HEK293T (cell line): ENCODE measurements at regions not wholly inside any gene's neighbourhood (a gene's known extent, or its start where the extent isn't known, plus 50 kb on each side); places are given as distances from the start of the nearest gene placed in this dataset.

Source experiments
- CTCF ChIA-PET: fragments of 350-600 bp; formaldehyde crosslinking; extraction: SDS; loops from one replicate; lab custom pipeline; 2021; ENCODE audit warnings: antibody characterized with exemption, inconsistent platforms; lab: Yijun Ruan, JAX
- POLR2A ChIA-PET: fragments of 350-600 bp; formaldehyde crosslinking; extraction: SDS; loops from one replicate; lab custom pipeline; 2020; ENCODE audit warnings: antibody characterized with exemption, inconsistent platforms; lab: Yijun Ruan, JAX
- DNase-seq: peaks from one replicate; pipeline ENCODE4 v3.0.0; 2012; ENCODE audit warnings: mixed read lengths; ENCODE audit errors: extremely low spot score
- ARNT ChIP-seq: fragments of 450-650 bp; IDR thresholded peaks from 2 replicates; pipeline ENCODE4 v1.6.1; 2017; ENCODE audit warnings: mild to moderate bottlenecking
- BHLHE40 ChIP-seq: fragments of 450-650 bp; IDR thresholded peaks from 2 replicates; pipeline ENCODE4 v1.6.1; 2016; ENCODE audit warnings: mild to moderate bottlenecking, moderate library complexity, borderline replicate concordance
- CTBP1 ChIP-seq: fragments of 450-650 bp; IDR thresholded peaks from 2 replicates; pipeline ENCODE4 v1.6.1; 2016; ENCODE audit warnings: borderline replicate concordance
- ELF4 ChIP-seq: fragments of 450-650 bp; IDR thresholded peaks from 2 replicates; pipeline ENCODE4 v1.6.1; 2017; ENCODE audit warnings: antibody characterized with exemption
- FOXA1 ChIP-seq: fragments of 450-650 bp; IDR thresholded peaks from 2 replicates; pipeline ENCODE4 v1.6.1; 2016; ENCODE audit warnings: mild to moderate bottlenecking
- FOXK2 ChIP-seq: fragments of 450-650 bp; IDR thresholded peaks from 2 replicates; pipeline ENCODE4 v1.6.1; 2016; ENCODE audit warnings: mild to moderate bottlenecking
- FOXM1 ChIP-seq: fragments of 450-650 bp; IDR thresholded peaks from 2 replicates; pipeline ENCODE4 v1.6.1; 2017; ENCODE audit warnings: mild to moderate bottlenecking, borderline replicate concordance
- HDGF ChIP-seq: fragments of 450-650 bp; IDR thresholded peaks from 2 replicates; pipeline ENCODE4 v1.6.1; 2017; ENCODE audit warnings: antibody characterized with exemption, borderline replicate concordance
- L3MBTL2 ChIP-seq: fragments of 450-650 bp; conservative IDR thresholded peaks from 2 replicates; pipeline ENCODE4 v1.6.1; 2016; ENCODE audit warnings: mild to moderate bottlenecking
- LEF1 ChIP-seq: fragments of 450-650 bp; IDR thresholded peaks from 2 replicates; pipeline ENCODE4 v1.6.1; 2017; ENCODE audit warnings: mild to moderate bottlenecking, borderline replicate concordance
- NFRKB ChIP-seq: fragments of 450-650 bp; IDR thresholded peaks from 2 replicates; pipeline ENCODE4 v1.6.1; 2016; ENCODE audit warnings: mild to moderate bottlenecking, moderate library complexity
- SP1 ChIP-seq: fragments of 450-650 bp; IDR thresholded peaks from 2 replicates; pipeline ENCODE4 v1.6.1; 2017
- SUZ12 ChIP-seq: fragments of 450-650 bp; IDR thresholded peaks from 2 replicates; pipeline ENCODE4 v1.6.1; 2016; ENCODE audit warnings: mild to moderate bottlenecking
- TARDBP ChIP-seq: fragments of 450-650 bp; IDR thresholded peaks from 2 replicates; pipeline ENCODE4 v1.6.1; 2016
- ZNF384 ChIP-seq: fragments of 450-650 bp; IDR thresholded peaks from 2 replicates; pipeline ENCODE4 v1.6.1; 2016
- TF ChIP-seq, protein P1 (sequence below): fragments of 450-650 bp; IDR thresholded peaks from 2 replicates; pipeline ENCODE4 v1.6.1; 2016

DNA sequence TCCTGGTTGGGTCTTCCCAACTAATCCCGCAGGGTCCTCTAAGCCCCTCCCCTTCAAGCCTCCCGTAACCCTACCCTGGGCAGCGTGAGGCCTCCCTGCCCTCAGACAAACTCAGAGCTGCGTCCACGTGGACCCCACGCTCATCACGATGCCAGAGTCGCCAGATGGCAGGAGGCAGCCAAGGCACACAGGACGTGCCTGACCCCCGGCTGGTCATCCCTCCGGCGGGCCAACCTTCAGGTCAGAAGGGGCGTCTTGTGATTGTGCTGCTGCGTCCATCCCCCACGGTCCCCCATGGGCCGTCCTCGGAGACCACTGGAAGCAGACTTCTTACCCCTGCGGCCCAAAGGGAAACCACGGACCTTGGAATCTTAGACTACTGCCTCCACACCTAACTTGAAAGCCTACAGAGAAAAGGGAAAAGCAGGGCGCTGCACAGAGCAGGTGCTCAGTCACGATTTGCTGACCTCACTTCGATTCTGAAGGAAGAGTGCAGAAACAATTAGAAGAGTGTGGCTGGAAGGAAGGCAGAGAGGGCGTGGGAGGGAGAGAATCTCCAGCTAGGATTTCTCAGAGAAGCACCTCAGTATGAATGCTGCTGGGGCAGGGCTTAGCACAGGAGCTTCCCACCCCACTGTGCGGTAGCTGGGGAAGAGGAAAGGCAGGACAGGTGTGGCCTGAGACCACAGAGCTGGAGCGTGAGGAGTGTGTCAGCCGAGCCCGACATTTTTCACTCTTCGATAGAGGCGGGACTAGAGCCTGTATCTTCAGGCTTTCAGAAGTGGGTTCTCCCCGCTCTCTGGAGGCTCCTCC, 174.8 kb downstream of the ERCC6L2 start:
- ChIA-PET POLR2A (no interaction called here), CTCF (no interaction called here)
- no peak for TF ChIP-seq ZNF384
- no peak for TF ChIP-seq ARNT
- TF ChIP-seq BHLHE40, result no peak
- no peak for TF ChIP-seq SP1
- TF ChIP-seq HDGF, result no peak
- TF ChIP-seq NFRKB, result no peak
- TF ChIP-seq FOXK2, result no peak
- DNase-seq, result no peak

DNA sequence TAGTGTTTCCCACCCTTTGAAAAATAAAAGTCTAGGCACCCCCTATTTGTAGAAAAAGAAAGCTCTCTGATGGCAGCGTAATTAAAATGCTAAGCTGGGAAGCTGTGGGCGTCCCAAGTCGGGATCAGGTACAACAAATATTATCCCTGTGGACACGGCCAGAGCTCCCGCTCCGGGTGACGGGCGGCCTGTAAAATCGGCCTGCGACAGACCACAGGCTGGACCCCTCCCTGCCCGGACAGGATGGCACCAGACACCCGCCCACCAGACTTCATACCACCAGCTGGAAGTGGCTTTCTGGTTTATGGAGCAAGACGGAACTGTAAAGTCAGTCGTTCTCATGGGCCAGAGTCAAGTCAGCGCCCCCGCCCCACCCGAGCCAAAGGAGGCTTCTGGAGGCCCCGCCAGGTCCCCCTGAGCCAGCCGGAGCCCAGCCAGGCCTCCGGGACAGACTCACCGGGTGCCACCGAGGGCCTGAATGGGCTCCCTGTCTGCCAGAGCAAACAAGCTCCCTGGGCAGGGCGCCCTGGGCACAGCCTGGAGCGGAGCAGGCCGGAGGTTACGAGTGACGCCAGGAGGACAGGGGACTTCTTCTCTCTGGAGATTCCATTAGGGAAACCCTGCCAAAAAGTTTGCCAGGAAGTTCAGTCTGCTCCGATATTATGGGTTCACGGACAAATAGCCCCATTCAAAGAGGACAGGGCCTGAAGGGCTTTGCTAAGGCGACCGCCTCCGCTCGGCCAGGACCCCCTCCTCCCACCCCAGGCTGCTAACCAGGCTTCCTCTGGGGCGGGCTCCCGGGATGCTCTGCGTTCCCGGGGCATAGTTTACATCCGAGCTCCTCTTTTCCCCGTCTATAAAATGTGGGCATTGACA, 173.7 kb downstream of the ERCC6L2 start:
- DNase-seq, result no peak
- ChIA-PET POLR2A (no interaction called here), CTCF (no interaction called here)
- TF ChIP-seq FOXK2, result no peak
- no peak for TF ChIP-seq TARDBP
- TF ChIP-seq CTBP1, result no peak
- TF ChIP-seq HDGF, result no peak
- TF ChIP-seq, protein P1, sequence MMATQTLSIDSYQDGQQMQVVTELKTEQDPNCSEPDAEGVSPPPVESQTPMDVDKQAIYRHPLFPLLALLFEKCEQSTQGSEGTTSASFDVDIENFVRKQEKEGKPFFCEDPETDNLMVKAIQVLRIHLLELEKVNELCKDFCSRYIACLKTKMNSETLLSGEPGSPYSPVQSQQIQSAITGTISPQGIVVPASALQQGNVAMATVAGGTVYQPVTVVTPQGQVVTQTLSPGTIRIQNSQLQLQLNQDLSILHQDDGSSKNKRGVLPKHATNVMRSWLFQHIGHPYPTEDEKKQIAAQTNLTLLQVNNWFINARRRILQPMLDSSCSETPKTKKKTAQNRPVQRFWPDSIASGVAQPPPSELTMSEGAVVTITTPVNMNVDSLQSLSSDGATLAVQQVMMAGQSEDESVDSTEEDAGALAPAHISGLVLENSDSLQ, result no peak

DNA sequence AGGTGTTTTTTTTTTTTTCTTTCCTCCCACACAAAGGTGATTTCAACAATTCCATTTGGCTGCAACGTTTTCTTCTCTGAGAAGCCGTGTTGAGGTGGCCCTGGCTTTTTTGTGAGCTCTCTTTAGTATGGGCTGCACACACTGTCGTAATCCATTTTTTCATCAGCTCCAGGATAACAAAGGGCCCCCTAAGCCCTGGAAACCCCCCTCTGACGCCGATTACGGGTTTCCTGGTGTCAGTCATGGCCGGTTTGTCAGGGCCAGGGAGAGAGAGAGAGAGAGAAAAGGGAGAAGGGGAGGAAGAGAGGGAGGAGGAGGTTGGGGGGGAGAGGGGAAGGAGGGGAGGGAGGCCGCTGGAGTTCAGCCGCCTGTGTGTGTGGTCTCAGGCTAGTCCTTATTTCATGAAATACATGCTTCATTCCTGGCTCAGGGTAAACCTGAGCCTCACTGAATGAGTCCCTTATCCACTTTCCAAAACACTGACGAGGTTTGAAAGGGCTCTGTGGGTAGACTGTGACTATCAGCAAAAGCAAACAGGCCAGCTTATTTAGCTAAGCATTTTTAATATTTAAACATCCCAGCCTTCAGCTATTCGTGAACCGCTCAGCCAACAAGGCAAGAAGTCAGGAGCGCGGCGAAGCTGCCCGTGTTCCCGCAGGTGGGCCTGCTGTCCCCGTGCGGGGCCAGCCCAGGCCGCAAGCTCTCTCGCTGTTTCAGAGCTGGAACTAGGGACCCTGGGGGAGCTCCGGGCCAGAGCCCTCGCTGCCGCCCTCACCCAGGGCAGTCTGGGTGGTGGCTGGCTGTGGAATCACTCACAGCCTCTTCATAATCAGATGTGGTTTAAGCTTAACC, 172.8 kb downstream of the ERCC6L2 start:
- POLR2A ChIA-PET, result no interaction called here
- CTCF ChIA-PET, result no interaction called here
- TF ChIP-seq L3MBTL2 (no peak), HDGF (no peak), NFRKB (no peak), ARNT (no peak), BHLHE40 (no peak), SUZ12 (no peak), FOXA1 (no peak)
- DNase-seq, result no peak

DNA sequence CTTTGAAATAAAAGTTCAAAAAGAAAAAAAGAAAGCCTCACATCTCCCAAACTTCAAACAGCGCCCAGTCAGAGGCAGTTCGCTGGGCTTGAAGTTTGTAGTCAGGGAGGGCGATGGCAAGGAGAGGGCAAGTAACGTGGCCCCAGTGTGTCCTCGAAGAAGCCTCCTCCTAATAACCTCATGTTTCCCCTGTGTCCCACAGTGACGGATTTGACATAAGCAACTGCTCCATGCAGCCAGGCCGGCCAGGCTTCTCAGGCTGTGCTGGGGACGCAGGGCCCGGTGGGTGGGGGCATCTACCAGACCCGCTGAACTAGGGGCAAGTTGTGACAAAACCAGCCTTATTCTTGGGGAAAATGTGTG, 172.2 kb downstream of the ERCC6L2 start:
- DNase-seq, result no peak
- ChIA-PET CTCF (no interaction called here), POLR2A (no interaction called here)
- no peak for TF ChIP-seq SP1
- TF ChIP-seq L3MBTL2, result no peak
- TF ChIP-seq TARDBP, result no peak
- TF ChIP-seq ZNF384, result no peak
- TF ChIP-seq HDGF, result no peak
- TF ChIP-seq LEF1, result no peak
- no peak for TF ChIP-seq FOXK2
- no peak for TF ChIP-seq CTBP1
- TF ChIP-seq ARNT, result no peak

DNA sequence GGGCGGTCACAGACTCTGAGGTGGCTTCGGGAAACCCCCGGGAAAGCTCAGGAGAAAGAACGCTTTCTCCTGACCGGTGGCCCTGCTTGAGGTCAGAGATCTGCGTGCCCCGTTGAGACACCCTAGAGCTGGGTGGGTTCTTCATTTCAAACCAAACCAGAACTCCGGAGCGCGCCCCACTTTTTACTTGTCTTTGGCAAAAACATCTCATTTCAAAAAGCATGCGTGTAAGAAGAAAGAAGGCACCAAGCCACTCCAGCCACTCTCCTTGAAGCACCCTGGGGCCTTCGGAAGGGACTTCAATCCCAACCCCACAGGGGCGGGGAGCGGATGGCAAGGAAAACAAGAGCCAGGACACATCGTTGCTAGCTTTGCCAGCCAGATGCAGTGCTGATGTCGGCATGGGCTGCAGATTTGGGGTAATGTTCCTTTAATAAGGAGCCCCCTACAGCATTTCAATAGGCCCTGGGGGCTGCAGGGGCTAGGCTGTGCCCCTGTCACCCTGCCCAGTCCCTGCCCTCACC, 171.7 kb downstream of the ERCC6L2 start:
- no peak for DNase-seq
- TF ChIP-seq FOXM1 (no peak), FOXA1 (no peak), L3MBTL2 (no peak), TARDBP (no peak), FOXK2 (no peak), SP1 (no peak), ARNT (no peak), NFRKB (no peak), ZNF384 (no peak), LEF1 (no peak), SUZ12 (no peak), CTBP1 (no peak), HDGF (no peak), BHLHE40 (no peak), ELF4 (no peak)
- TF ChIP-seq, protein P1, result no peak
- CTCF ChIA-PET, result no interaction called here
- POLR2A ChIA-PET, result no interaction called here

DNA sequence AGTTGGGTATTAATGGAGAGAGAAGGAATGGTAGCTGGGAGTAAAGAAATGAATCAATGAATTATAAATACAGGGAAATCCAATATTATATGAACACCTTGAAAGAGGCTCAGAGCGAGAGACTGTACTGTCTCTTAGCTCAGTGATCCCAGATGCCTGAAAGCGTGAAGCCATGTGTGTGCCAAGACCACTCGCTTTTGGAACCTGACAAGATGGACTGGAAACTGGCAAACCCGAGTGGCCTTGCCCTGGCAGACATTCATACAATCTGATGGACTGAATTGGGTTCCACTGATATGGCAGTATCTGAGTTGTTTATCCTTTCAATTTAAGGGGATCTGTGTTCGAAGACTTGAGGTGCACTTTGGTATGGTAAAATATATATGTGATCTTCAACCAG, 170.3 kb downstream of the ERCC6L2 start:
- ChIA-PET CTCF (interaction anchor here (0.6 kb wide), 1 partner anchor 10 kb away, joined by 3 read pairs; no protein-coding TSS in a partner anchor), POLR2A (no interaction called here)
- no peak for DNase-seq

More for the DNA sequence above, 170.3 kb downstream of the ERCC6L2 start:
- TF ChIP-seq FOXA1 (no peak), SP1 (no peak), HDGF (no peak), LEF1 (no peak), SUZ12 (no peak), ZNF384 (no peak), ELF4 (no peak), ARNT (no peak), NFRKB (no peak), FOXK2 (no peak), L3MBTL2 (no peak), CTBP1 (no peak)
- TF ChIP-seq, protein P1, result no peak
